Fibroblast of lung (primary cell): ENCODE measurements at regions not wholly inside any gene's neighbourhood (a gene's known extent, or its start where the extent isn't known, plus 50 kb on each side); places are given as distances from the start of the nearest gene placed in this dataset.

Experiments used
- DNase-seq, 2 donors: peaks; one replicate each; pipeline versions ENCODE4 v3.0.0 to v3.0.0-alpha.2; 2010; ENCODE audit warnings: low read depth in 2 of 2
- H2AFZ ChIP-seq: 2 replicates; pipeline ENCODE4 v1.5.1; 2012; ENCODE audit warnings: low read length, control low read depth, inconsistent platforms
- H3K27ac ChIP-seq: 2 replicates; pipeline ENCODE4 v1.5.1; 2011; ENCODE audit warnings: low read length, control low read depth; ENCODE audit not compliant: insufficient read depth
- H3K27me3 ChIP-seq: 2 replicates; pipeline ENCODE4 v1.5.1; 2011; ENCODE audit warnings: mild to moderate bottlenecking, low read length; ENCODE audit not compliant: control insufficient read depth, insufficient read depth
- H3K36me3 ChIP-seq: 2 replicates; pipeline ENCODE4 v1.5.1; 2011; ENCODE audit warnings: low read length; ENCODE audit not compliant: control insufficient read depth, insufficient read depth
- H3K4me1 ChIP-seq: 2 replicates; pipeline ENCODE4 v1.5.1; 2011; ENCODE audit warnings: low read length; ENCODE audit not compliant: control insufficient read depth, insufficient read depth; ENCODE audit errors: extremely low read depth
- H3K4me2 ChIP-seq: 2 replicates; pipeline ENCODE4 v1.5.1; 2011; ENCODE audit warnings: low read length, control low read depth; ENCODE audit not compliant: insufficient read depth; ENCODE audit errors: extremely low read depth
- H3K4me3 ChIP-seq, 4 experiments: fragments of 200-600 bp in 1 of 4; sonication (generic) in 1 of 4; replicated peaks in 1 of 4; 2 replicates each; pipeline ENCODE4 v1.5.1; 2011 to 2016; ENCODE audit warnings: low read length in 4 of 4, low read depth in 3 of 4, mild to moderate bottlenecking in 3 of 4, control low read depth in 2 of 4, inconsistent platforms in 1 of 4, mixed read lengths in 1 of 4; ENCODE audit not compliant: insufficient read depth in 1 of 4; ENCODE audit errors: control extremely low read depth in 1 of 4
- H3K79me2 ChIP-seq: 2 replicates; pipeline ENCODE4 v1.5.1; 2012; ENCODE audit warnings: mild to moderate bottlenecking, low read length, inconsistent platforms; ENCODE audit not compliant: control insufficient read depth, insufficient read depth
- H3K9ac ChIP-seq: 2 replicates; pipeline ENCODE4 v1.5.1; 2011; ENCODE audit warnings: mild to moderate bottlenecking, low read length, control low read depth; ENCODE audit not compliant: insufficient read depth
- H3K9me3 ChIP-seq: 2 replicates; pipeline ENCODE4 v1.5.1; 2012; ENCODE audit warnings: low read depth, low read length; ENCODE audit not compliant: control insufficient read depth, insufficient read depth
- H4K20me1 ChIP-seq: 2 replicates; pipeline ENCODE4 v1.5.1; 2011; ENCODE audit warnings: low read length; ENCODE audit not compliant: control insufficient read depth, insufficient read depth; ENCODE audit errors: extremely low read depth
- CTCF ChIP-seq, 2 donors: IDR thresholded peaks in 1 of 2; conservative IDR thresholded peaks in 1 of 2; 1 replicate in 1 of 2; 2 replicates in 1 of 2; pipeline ENCODE4 v1.5.1; 2011 to 2012; ENCODE audit warnings: low read length in 2 of 2, control low read depth in 1 of 2, inconsistent platforms in 1 of 2, low read depth in 1 of 2, mild to moderate bottlenecking in 1 of 2
- EZH2 ChIP-seq: IDR thresholded peaks from 2 replicates; pipeline ENCODE4 v1.5.1; 2012; ENCODE audit warnings: low read length, control low read depth, mild to moderate bottlenecking; ENCODE audit errors: missing control alignments

DNA sequence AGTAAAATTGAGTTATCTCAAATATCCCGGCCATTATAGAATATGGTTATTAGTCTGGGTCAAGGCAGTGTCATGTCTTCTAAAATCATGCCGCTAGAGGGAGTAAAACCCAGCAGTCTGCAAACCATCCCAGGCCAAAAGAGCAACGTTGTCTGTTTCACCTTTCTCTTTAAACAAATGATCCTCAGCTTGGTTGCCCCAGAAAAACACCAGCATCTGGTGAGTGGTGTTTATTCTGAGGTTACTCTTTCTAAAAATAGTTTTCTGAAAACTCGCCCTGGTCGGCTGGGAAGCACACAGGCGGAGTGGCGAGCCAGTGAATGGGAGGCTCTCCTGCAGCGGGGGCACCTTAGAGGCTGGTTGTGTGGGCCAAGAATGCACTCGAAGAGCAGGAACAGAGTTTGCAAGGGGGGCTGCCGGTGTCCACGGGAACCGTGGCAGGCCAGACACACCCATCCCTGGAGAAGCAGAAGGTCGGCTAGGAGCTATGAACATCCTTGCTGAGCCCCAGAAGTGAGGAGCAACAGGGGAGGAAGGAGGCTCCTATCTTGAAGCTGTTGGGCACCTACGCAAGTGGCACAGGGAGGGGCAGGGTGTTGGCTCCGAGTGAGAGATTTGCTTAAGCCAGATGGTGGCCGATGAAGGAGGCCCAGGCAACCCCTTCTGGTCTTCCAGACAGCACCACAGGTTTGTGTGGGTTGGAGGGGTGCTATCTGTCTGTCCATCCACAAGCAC is 297.1 kb downstream of the ETS1 start:
- peak; percentile 78 to 88 for TF ChIP-seq CTCF (conservative IDR thresholded peaks at IDR 0.05 in 1 of 2, IDR thresholded peaks at IDR 0.05 in 1 of 2; ENCODE audit: low read depth in 1 of 2, low read length in 2 of 2)
- TF ChIP-seq EZH2 = no peak
- no peak overlapping the region for H2AFZ ChIP-seq
- peak overlapping the region; percentile 69 for H3K4me2 ChIP-seq
- H3K27ac ChIP-seq = peak overlapping the region; percentile 16
- H3K4me1 ChIP-seq = peaks cover 5% of the 10 kb centered on the region
- no peaks in the 10 kb centered on the region for H3K36me3 ChIP-seq
- no peaks in the 10 kb centered on the region for H3K9me3 ChIP-seq
- H3K27me3 ChIP-seq = no peaks in the 10 kb centered on the region
- no peaks in the 10 kb centered on the region for H4K20me1 ChIP-seq
- H3K9ac ChIP-seq = no peak overlapping the region
- DNase-seq = peak; percentile 82 to 93
- H3K4me3 ChIP-seq = no peak overlapping the region
- H3K79me2 ChIP-seq = no peaks in the 10 kb centered on the region

DNA sequence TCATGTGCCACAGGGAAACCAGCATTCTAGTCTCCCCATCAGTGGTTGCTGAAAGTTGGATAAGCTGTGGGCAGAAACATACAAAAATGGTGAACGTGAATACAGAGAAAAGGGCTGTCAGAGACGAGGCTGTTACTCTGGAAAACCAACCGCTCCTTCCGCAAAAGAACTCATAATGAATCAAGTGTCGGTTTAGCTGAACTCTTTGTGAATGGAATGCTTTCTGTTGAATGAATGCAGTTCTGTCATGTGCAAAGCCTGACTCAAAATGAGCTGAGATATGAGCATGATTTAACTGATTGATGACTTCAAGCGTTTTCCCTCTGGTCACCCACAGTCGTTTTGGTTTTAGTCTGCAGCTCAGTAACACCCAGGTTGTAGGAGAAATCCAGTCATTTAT is 298.3 kb downstream of the ETS1 start:
- Histone ChIP-seq H3K36me3 (no peaks in the 10 kb centered on the region), H2AFZ (no peak overlapping the region), H3K4me2 (no peak overlapping the region), H3K4me3 (no peak overlapping the region), H3K9me3 (no peaks in the 10 kb centered on the region), H3K9ac (no peak overlapping the region), H3K4me1 (peaks cover 5% of the 10 kb centered on the region), H3K79me2 (no peaks in the 10 kb centered on the region), H4K20me1 (no peaks in the 10 kb centered on the region), H3K27me3 (no peaks in the 10 kb centered on the region), H3K27ac (no peak overlapping the region)
- TF ChIP-seq EZH2 (no peak), CTCF (conservative IDR thresholded peaks at IDR 0.05 in 1 of 2, IDR thresholded peaks at IDR 0.05 in 1 of 2; ENCODE audit: low read depth in 1 of 2, low read length in 2 of 2) (no peak)
- peak in 1 of 2 donors; percentile 44 for DNase-seq

- H3K36me3 ChIP-seq = no peaks in the 10 kb centered on the region
- peaks cover 5% of the 10 kb centered on the region for H3K4me1 ChIP-seq
- H3K27ac ChIP-seq = no peak overlapping the region
- H3K4me3 ChIP-seq = no peak overlapping the region
- no peak overlapping the region for H3K4me2 ChIP-seq
- no peak overlapping the region for H2AFZ ChIP-seq
- TF ChIP-seq EZH2 = no peak
- TF ChIP-seq CTCF (conservative IDR thresholded peaks at IDR 0.05 in 1 of 2, IDR thresholded peaks at IDR 0.05 in 1 of 2; ENCODE audit: low read depth in 1 of 2, low read length in 2 of 2) = no peak
- H3K79me2 ChIP-seq = no peaks in the 10 kb centered on the region
- H3K9me3 ChIP-seq = no peaks in the 10 kb centered on the region
- no peak for DNase-seq
- no peaks in the 10 kb centered on the region for H4K20me1 ChIP-seq
- H3K27me3 ChIP-seq = no peaks in the 10 kb centered on the region
- H3K9ac ChIP-seq = no peak overlapping the region
Observed at GRCh38 chr11:128288368-128288767, 299.0 kb downstream of the ETS1 start.
